ENCODE measurements at regions not wholly inside any gene's neighbourhood (a gene's known extent, or its start where the extent isn't known, plus 50 kb on each side); places are given as distances from the start of the nearest gene placed in this dataset.

DNA sequence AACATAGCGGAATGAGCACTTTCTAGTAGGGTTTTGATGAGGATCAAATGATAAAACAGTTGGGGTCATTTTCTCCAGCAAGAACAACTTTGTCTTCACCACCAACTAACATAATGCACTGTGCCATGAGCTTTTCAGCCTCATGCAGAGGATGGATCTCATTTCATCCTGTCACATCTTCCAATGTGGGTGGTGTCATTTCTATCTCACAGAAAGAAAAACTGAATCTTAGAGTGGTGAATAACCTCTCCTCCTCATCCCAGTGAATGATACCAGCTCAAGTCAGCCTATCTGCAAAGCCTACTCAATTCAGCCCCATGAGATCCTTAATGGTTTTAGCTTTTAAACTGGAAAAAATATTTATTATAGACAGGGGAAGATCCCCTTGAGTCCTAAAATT is 1147.2 kb downstream of the VRK1 start:
- 25% methylated on average over 1 of the region's 1 CpG for WGBS (ENCODE audit: low lambda C conversion rate)
- Histone ChIP-seq H4K20me1 (ENCODE audit: insufficient read depth) (no peaks in the 10 kb centered on the region), H2AFZ (ENCODE audit: low read depth) (no peak overlapping the region), H3K4me1 (ENCODE audit: control insufficient read depth in 1 of 2, insufficient read depth in 2 of 2, low read depth in 1 of 2, low read length in 1 of 2) (no peaks in the 10 kb centered on the region), H3K4me3 (ENCODE audit: low read depth in 2 of 2, low read length in 1 of 2) (no peak overlapping the region), H3K9ac (no peak overlapping the region), H3K27ac (ENCODE audit: low read depth in 2 of 2, low read length in 1 of 2) (no peak overlapping the region), H3K9me3 (no peaks in the 10 kb centered on the region), H3K36me3 (replicated peaks in 1 of 2; ENCODE audit: control insufficient read depth in 1 of 2, insufficient read depth in 2 of 2, low read length in 1 of 2) (no peaks in the 10 kb centered on the region), H3K9me2 (no peaks in the 10 kb centered on the region), H3K79me2 (ENCODE audit: insufficient read depth) (no peaks in the 10 kb centered on the region), H3K4me2 (no peak overlapping the region), H3F3A (replicated peaks; ENCODE audit: insufficient read depth) (no peaks in the 10 kb centered on the region), H3K27me3 (ENCODE audit: insufficient read depth) (no peaks in the 10 kb centered on the region)
- TF ChIP-seq USF2 (IDR thresholded peaks at IDR 0.05; ENCODE audit: borderline replicate concordance, low read depth, low read length) (no peak), USF1 (IDR thresholded peaks at IDR 0.05; ENCODE audit: borderline replicate concordance, low read depth) (no peak)
- no peak for DNase-seq
- POLR2A ChIA-PET, result no interaction called here
- CTCF ChIA-PET, result no interaction called here

- Histone ChIP-seq H3K9ac (no peak overlapping the region), H3K27ac (ENCODE audit: low read depth in 2 of 2, low read length in 1 of 2) (no peak overlapping the region), H3K4me3 (ENCODE audit: low read depth in 2 of 2, low read length in 1 of 2) (no peak overlapping the region), H3K9me3 (no peaks in the 10 kb centered on the region), H2AFZ (ENCODE audit: low read depth) (no peak overlapping the region), H3K9me2 (no peaks in the 10 kb centered on the region), H3K4me1 (ENCODE audit: control insufficient read depth in 1 of 2, insufficient read depth in 2 of 2, low read depth in 1 of 2, low read length in 1 of 2) (no peaks in the 10 kb centered on the region), H4K20me1 (ENCODE audit: insufficient read depth) (no peaks in the 10 kb centered on the region), H3K79me2 (ENCODE audit: insufficient read depth) (no peaks in the 10 kb centered on the region), H3K36me3 (replicated peaks in 1 of 2; ENCODE audit: control insufficient read depth in 1 of 2, insufficient read depth in 2 of 2, low read length in 1 of 2) (no peaks in the 10 kb centered on the region), H3K27me3 (ENCODE audit: insufficient read depth) (no peaks in the 10 kb centered on the region), H3F3A (replicated peaks; ENCODE audit: insufficient read depth) (no peaks in the 10 kb centered on the region), H3K4me2 (no peak overlapping the region)
- ChIA-PET POLR2A (no interaction called here), CTCF (no interaction called here)
- DNase-seq, result no peak
- no peak for TF ChIP-seq JUND (IDR thresholded peaks at IDR 0.05)
- no peak for TF ChIP-seq MXI1 (IDR thresholded peaks at IDR 0.05; ENCODE audit: low read depth, low read length)
- TF ChIP-seq TEAD4 (IDR thresholded peaks at IDR 0.05; ENCODE audit: borderline replicate concordance, insufficient read depth), result no peak
- TF ChIP-seq POLR2AphosphoS5 (IDR thresholded peaks at IDR 0.05; ENCODE audit: low read depth, low read length), result no peak
- TF ChIP-seq RAD21 (IDR thresholded peaks at IDR 0.05; ENCODE audit: low read length), result no peak
- TF ChIP-seq, protein P1, sequence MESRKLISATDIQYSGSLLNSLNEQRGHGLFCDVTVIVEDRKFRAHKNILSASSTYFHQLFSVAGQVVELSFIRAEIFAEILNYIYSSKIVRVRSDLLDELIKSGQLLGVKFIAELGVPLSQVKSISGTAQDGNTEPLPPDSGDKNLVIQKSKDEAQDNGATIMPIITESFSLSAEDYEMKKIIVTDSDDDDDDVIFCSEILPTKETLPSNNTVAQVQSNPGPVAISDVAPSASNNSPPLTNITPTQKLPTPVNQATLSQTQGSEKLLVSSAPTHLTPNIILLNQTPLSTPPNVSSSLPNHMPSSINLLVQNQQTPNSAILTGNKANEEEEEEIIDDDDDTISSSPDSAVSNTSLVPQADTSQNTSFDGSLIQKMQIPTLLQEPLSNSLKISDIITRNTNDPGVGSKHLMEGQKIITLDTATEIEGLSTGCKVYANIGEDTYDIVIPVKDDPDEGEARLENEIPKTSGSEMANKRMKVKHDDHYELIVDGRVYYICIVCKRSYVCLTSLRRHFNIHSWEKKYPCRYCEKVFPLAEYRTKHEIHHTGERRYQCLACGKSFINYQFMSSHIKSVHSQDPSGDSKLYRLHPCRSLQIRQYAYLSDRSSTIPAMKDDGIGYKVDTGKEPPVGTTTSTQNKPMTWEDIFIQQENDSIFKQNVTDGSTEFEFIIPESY (IDR thresholded peaks at IDR 0.05; ENCODE audit: borderline replicate concordance, low read depth), result no peak
- TF ChIP-seq EP300 (IDR thresholded peaks at IDR 0.05; ENCODE audit: borderline replicate concordance in 1 of 2, low read depth in 1 of 2, low read length in 1 of 2), result no peak
- no peak for TF ChIP-seq NFIC (IDR thresholded peaks at IDR 0.05; ENCODE audit: borderline replicate concordance)
- TF ChIP-seq, protein P2, sequence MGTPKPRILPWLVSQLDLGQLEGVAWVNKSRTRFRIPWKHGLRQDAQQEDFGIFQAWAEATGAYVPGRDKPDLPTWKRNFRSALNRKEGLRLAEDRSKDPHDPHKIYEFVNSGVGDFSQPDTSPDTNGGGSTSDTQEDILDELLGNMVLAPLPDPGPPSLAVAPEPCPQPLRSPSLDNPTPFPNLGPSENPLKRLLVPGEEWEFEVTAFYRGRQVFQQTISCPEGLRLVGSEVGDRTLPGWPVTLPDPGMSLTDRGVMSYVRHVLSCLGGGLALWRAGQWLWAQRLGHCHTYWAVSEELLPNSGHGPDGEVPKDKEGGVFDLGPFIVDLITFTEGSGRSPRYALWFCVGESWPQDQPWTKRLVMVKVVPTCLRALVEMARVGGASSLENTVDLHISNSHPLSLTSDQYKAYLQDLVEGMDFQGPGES (IDR thresholded peaks at IDR 0.05; ENCODE audit: low read depth, low read length), result no peak
- no peak for TF ChIP-seq RCOR1 (IDR thresholded peaks at IDR 0.05; ENCODE audit: low read length)
- no peak for TF ChIP-seq GABPA (IDR thresholded peaks at IDR 0.05; ENCODE audit: low read depth)
- TF ChIP-seq GATA2 (CRISPR knock-in tag; IDR thresholded peaks at IDR 0.05), result no peak
Measured at GRCh38 chr14:97945631-97946030, 1148.4 kb downstream of the VRK1 start.

Measured in SK-N-SH (cell line).